LoVo (cell line): ENCODE measurements at regions not wholly inside any gene's neighbourhood (a gene's known extent, or its start where the extent isn't known, plus 50 kb on each side); places are given as distances from the start of the nearest gene placed in this dataset.
A peak's percentile ranks its signal among the peaks of the same experiment; 100 is the strongest.
"Not testable (repeated sequence)": the region's sequence is repeated elsewhere in the genome, so short reads cannot be mapped to it uniquely, and the experiment has no call there.

Source experiments
- DNase-seq: peaks from one replicate; pipeline ENCODE4 v3.0.0-alpha.2; 2016; ENCODE audit warnings: low spot score

DNA sequence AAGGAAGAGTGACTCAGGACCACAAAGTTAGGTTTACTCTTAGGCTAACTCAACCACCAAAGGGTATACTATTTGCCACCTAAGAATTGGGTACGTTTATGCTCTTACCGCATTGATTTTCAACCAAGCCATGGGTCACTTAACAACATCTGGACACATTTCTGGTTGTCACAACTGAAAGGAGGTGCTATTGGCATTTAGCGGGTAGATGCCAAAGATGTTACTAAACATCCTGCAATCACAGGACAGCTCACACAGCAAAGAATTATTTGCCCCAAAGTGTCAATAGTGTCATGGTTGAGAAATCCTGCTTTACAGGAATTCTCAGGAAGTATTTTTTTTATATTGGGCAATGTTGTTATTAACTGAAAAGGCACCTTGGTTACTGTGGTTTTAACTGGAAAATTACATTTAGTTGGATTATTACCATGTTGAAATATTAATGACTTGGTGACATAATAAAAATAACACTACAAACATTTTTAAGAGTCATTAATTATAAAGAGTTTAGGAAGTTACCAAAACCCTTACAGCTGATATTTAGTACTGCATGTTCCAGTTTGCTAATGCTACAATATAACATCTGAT, 185.0 kb upstream of the TMEM196 start:
- DNase-seq: peak; percentile 15

DNA sequence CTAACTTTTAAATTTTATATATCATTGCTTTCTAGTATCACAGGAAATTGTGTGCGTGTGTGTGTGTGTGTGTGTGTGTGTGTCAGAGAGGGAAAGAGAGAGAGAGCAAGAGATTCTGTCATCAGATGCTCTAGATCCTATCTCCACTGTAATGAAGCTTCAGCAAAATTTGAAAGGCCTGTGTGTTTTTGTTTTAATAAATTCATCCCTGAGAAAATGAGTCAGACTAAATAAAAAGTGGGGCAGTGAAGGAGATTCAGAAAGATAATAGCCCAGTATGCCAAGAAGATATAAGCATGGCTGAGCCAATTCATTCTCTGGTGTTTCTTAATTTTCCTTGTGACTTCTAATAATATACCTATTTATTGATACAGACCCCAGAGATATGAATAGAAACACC, 184.2 kb upstream of the TMEM196 start:
- no peak for DNase-seq

DNA sequence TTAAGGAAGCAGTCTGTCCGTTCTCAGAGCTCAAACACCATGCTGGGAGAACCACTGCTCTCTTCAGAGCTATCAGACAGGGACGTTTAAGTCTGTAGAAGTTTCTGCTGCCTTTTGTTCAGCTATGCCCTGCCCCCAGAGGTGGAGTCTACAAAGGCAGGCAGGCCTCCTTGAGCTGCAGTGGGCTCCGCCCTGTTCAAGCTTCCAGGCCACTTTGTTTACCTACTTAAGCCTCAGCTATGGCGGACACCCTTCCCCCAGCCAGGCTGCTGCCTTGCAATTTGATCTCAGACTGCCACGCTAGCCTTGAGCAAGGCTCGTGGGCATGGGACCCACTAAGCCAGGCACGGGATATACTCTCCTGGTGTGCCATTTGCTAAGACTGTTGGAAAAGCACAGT, 180.7 kb upstream of the TMEM196 start:
- not testable (repeated sequence) for DNase-seq

DNA sequence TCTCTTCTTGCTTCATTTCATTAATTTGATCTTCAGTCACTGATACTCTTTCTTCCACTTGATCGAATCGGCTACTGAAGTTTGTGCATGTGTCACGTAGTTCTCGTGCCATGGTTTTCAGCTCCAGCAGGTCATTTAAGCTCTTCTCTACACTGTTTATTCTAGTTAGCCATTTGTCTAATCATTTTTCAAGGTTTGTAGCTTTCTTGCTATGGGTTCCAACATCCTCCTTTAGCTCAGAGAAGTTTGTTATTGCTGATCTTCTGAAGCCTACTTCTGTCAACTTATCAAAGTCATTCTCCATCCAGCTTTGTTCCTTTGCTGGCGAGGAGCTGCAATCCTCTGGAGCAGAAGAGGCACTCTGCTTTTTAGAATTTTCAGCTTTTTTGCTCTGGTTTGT, 180.0 kb upstream of the TMEM196 start:
- not testable (repeated sequence) for DNase-seq

DNA sequence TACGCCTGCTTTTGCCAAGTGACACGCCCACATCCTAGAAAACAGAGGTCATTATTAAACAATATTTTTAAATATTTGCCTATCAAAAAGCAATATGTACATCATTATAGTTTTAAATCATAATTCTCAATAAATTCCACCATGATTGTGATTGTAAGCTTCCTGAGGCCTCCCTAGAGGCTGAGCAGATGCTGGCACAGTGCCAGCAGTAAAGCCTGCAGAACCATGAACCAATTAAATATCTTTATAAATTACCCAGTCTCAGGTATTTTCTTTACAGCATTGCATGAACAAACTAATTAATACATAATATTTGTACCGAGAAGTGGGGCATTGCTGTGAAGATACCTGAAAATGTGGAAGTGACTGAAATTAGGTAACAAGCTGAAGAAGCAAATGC, 174.7 kb upstream of the TMEM196 start:
- no peak for DNase-seq

DNA sequence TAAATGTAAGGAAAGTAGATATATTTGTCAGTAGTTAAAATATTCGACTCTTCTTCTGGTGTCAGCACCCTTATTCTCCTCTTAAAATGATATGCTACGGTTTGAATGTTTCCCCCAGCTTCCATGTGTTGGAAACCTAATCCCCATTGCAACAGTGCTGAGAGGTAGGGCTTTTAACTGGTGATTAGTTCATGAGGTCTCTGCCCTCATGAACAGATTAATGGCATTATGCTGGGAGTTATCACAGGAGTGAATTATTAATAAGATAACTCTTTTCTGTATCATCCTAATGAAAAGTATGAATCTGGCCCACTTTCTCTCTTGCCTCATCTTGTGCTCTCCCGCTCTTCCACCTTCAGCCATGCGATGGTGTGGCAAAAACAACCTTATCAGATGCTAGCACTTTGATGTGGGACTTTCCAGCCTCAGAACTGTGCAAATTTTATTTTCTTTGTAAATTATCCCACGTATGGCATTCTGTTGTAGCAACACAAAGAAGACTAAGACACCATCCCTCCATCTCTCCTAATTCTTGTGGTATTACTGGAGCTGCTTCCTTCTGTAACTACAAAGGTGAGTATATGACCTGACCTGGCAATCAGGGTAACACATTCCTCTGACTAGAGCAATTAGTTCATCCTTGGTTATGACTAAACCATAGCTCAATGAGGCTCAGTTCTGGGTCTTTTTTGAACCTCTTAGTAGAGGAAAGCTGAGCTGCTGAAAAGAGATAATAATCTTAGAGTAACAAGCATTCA, 171.1 kb upstream of the TMEM196 start:
- DNase-seq: no peak

DNA sequence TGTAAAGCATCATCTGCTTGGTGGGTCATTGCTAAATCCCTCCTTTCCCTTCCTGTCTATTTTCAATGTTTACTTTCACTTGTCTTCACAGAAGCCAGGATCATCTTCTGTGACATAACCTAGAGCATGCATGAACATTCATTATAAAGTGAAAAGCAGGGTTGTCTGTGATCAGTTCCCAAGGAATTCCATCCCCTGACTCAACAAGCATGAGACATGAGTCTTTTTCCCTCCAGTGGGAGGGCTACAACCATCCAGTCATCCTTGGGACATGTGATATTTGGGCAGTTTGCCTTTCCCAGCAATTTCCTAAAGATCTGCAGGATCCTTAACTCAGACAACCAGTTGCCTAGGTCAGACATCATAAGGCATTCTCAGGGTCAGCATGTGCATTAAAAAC, 166.3 kb upstream of the TMEM196 start:
- DNase-seq: no peak

DNA sequence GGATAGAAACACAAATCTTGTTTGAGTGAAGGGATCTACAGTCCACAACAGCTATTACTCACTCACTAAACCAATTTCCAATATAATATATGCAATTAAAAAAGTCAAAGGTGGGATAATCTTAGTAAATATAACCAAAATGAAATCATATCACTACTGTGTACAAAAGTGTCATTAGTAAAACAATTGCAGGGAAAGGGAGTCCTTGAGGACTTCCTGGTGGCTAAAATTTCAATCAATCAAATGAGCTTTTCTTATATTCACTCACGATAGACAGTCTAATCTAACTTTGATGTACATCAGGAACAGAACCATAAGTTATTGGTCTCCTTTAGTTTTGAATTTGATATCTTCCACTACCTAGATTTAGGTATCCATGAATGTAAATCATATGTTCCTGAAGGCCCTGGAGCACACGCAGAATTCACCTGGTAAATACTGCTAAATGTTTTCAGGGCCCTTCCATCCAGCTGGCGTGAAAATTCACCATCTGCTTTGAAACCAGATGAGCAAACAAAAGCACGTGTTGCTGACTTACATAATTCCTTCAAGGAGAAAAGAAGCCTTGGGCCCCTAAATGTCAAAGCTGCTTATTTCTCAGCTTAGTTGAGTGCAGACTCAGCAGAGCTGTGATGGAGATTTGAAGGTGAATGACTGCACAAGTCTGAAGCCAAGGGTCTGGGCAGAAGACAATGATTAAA, 159.3 kb upstream of the TMEM196 start:
- DNase-seq: no peak

DNA sequence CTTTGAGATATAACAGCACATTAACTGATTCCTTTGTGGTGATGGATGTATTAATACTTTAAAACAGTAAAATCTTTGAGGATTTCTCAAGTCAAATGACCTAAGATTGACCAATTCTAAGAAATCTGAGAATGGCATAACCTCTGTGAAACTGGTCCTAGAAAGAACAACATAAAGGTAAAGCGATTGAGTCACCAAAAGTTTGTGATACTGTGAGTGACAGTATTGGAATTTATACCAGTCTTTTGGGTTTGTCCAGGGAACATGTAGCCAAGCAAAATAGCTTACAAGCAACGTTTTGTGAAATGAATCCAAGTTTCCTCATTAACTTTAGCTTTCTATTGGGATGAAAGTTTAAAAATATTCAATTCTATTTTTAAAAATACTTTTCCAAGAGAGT, 157.4 kb upstream of the TMEM196 start:
- no peak for DNase-seq

DNA sequence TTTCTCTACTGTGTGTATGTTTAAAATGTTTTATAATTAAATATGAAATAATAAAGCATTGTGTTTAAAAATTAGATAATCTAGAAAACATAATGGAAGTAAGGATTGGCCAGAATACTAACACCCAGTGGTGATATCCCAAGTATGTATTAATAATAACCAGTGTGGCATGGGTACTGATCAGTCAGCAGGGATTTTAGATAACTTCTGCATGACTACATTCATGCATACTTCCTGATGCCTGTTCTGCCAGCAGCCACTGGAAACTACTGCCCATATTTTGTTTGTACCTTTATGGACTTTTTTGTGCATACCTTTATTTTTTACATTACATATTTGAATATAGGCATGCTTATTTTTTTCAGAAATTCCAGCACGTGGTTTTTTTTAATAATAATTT, 156.6 kb upstream of the TMEM196 start:
- no peak for DNase-seq

DNA sequence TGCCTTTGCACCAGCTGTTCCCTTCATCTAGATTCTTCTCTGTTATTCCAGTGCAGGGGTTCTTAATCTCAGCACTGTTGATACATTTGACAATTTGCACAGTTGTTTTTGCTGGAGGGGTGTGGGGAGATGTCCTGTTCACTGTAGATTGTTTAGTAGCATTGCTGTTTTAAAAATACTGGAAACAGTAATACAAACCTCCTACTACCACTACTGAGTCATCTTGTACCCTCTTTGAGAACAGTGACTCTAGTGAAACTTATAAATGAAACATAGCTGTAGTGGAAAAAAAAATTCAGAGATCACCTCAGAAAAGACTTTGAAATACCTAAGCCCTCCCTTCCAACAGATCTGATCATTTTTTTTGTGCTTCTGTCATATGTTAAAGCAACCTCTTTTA, 154.8 kb upstream of the TMEM196 start:
- DNase-seq: no peak

DNA sequence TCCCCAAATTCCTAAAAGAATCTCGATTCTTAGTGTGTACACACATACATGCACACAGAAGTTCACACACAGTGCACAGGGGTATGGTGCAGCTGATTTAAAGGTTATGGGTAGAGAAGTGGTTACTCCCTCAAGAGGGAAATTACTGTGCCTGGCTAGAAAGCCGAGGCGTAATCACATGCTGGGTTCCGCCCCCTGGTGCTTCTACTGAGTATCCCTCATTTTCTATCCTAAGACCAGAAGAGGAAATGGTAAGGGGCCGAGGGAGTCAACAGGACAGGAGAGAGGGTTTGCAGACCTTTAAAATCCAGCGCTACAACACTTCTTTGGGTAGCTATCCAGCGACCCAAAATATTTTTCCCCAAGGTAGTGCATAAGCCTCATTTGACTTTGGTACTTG, 147.3 kb upstream of the TMEM196 start:
- DNase-seq: no peak

DNA sequence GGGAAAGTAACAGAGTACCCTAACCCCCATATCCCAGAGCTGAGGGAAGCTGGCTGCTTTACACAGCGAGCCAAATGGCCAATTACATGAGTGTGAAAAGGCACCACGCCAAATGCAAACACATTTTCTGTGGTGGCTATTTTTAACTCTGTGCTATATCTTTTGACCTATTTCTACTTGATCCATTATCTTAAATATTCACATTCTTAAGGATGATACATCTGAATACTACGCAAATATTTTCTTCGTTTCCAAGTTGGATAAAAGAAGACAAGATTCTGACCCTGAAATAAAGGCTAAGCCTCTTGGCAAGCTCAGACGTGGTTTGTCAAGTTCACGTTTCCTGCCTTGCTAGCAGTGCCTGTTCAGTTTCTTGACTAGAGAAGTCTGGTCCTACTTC, 146.7 kb upstream of the TMEM196 start:
- no peak for DNase-seq

DNA sequence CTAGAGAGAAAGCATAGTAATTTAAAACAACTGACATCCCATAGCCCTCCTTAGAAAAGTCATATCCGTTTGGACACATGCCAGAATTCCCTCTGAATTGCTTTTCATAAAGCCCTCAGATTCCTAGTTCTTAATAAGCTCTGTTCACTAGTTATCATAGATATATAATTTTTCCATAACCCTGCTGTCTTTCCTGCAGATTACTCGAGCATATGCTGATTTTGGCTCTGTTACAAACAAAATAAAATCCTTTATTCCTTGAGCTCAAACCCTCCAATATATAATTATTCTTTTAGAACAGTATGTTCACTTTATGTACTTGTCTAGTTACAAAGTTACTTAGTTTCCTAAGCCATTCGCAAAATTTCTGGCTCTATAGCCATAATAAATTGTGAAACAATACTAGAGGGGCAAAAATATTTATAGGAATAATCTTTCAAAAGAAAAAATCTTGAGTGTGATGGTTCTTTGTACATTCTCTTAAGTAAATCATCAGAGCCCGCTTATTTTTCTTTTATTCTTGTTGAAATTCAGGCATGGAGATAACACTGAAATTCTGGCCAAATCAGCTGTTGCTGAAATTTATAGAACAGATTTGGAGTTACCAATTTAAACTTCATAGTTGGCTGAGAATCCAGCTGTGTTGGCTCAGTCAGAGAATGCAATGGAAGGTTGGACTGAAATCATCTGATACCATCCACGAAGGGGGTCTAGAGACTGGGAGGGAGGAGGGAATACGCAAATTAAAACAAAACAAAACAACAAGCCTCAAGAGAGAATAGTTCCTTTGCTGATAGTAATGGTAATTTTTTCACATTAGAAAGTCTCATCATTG, 146.1 kb upstream of the TMEM196 start:
- no peak for DNase-seq

DNA sequence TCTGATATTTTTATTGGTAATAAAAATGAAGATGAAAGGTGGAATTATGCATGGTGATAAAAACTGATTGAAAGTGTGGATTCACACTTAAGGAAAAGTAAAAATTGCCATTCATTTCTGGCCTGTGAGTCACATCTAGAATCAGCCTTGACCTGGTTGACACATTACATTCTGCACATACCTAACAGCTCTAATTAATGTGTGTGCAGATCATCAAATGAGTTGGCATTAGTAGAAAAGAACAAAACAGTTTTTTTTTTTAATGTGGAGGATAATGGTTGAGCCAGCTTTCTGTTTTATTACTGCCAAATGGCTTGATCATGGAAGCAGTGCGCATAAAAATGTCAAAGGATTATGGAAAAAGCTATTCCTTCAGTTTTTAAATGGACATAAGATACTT, 142.6 kb upstream of the TMEM196 start:
- peak; percentile 11 for DNase-seq

DNA sequence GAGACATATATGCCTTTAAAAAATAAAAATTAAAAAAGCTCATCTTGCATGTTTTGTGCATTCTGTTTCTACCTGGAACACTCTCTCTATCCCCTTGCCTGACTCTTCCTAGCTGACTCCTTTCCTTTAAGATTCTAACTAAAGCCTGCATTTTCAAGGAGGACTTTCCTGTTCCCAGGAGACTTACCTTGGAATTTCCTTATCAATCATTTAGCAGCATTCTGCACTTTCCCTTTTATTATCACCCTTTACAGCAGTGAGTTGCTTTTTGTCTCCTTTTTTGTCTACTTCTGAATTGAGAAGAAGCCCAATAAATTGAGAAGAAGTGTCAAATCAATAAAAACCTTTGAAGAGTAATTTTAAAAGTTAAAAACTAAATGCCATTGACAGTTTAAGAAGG, 142.2 kb upstream of the TMEM196 start:
- no peak for DNase-seq

DNA sequence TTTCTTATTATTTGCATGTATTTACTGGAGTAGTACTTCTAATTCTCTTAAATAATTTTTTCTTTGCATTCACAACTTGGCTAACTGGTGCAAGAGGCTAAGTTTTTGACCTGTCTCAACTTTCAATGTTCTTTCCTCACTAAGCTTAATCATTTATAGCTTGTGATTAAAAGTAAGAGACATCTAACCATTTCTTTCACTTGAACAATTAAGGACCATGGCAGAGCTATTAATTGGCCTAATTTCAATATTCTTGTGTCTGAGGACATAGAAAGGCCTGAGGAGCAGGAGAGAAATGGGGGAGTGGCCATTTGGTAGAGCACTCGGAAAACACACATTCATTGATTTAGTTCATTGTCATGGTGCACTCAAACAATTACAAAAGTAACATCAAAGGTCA, 141.4 kb upstream of the TMEM196 start:
- no peak for DNase-seq

DNA sequence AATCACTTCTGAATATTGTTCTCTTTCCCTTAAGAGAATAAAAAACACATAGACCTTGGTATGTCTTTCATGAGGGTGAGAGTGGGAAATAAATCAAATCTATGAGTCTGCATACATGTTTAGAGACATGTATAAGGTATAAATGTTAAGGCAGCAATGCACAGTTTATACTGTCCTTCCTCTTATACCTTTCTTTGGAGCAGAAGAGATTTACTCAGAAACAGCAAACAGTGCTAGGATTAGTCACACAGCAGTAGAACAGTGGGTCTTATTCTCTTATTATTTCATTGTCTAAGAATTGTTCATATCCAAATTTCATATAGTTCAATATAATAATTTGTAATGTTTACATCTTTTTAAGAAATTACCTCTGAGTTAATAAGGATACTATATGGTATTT, 126.7 kb upstream of the TMEM196 start:
- no peak for DNase-seq

DNA sequence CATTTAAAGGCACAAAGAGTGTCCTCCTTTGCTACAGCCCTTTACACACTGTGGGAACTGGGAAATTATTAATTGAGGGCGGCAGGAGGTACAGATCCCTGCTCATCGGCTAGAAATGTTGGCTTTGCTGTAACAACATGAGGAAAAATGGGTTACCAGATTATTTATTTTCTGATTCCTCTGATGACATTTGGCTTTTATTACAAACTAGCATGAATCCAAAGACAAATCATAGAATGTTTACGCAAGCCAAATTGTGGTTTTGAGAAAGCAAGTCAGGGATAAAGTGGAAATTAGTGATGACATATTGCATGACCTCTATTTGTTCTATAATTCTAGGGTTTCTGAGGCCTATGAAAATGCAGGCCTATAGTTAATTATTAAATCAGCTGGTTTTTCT, 126.1 kb upstream of the TMEM196 start:
- DNase-seq: no peak

DNA sequence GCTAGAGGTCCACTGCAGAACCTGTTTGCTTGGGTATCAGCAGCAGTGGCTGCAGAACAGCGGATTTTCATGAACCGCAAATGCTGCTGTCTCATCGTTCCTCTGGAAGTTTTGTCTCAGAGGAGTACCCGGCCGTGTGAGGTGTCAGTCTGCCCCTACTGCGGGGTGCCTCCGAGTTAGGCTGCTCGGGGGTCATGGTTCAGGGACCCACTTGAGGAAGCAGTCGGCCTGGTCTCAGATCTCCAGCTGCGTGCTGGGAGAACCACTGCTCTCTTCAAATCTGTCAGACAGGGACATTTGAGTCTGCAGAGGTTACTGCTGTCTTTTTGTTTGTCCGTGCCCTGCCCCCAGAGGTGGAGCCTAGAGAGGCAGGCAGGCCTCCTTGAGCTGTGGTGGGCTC, 109.5 kb upstream of the TMEM196 start:
- not testable (repeated sequence) for DNase-seq

DNA sequence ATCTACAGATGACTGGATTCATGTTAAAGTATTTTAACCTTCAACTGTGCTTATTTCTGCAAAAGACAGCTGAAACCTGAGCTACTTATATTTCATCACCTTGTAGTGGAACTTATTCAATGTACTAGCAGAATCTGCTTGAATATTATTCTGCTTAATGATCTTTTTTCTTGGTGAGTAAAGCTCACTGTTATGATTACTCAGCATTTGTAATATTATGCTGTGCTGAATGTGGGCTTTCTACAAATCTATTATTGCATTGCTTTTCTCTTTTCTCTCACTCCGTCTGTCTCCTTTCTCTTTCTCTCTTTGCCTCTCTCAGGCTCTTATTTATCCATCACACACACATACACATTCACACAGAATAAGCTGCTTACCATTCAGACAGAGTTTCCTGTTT, 98.7 kb upstream of the TMEM196 start:
- no peak for DNase-seq

DNA sequence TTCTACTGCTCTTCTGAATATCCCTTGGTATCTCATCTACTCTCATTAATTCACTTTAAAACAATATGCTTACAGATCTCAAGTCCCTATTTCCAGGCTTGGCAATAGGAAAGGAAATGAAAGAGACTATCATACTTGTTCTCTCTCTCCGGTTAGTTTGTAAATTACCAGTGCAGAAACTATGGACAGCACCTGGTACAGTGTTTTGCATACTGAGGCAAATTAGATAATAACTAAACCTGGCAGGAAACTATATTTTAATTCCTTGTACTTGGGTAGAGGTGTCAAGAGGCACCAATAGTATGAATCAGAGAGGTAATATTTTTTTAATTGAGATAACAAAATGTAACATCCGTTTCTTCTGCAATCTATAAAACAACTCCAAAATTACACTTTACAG, 97.7 kb upstream of the TMEM196 start:
- no peak for DNase-seq

DNA sequence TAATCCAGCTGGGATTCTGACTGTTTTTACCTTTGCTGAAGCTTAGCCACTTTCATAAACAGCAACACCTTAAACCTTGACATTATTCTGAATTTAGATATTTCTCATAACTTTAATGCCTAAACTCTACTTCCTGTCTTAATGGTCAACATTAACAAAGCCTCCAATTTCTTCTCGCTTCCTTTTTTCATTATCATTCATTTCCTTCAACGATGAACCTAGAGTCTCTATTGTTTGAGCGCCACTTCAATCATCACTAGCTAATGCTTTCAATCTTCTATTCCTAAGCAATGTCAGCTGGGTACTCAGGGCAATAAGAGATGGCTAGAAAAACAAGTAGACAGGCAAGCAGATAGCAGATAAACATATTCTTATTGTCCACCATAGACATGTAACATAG, 96.6 kb upstream of the TMEM196 start:
- DNase-seq: no peak
